HG03280 (cell line): ENCODE measurements at regions not wholly inside any gene's neighbourhood (a gene's known extent, or its start where the extent isn't known, plus 50 kb on each side); places are given as distances from the start of the nearest gene placed in this dataset.
"Not testable (repeated sequence)": the region's sequence is repeated elsewhere in the genome, so short reads cannot be mapped to it uniquely, and the experiment has no call there.

Experiments used
- ATAC-seq: cut with Tn5 transposase; IDR thresholded peaks from one replicate; pipeline ENCODE4 v1.9.1; 2021; ENCODE audit warnings: mild to moderate bottlenecking, moderate library complexity; ENCODE audit not compliant: unreplicated experiment

DNA sequence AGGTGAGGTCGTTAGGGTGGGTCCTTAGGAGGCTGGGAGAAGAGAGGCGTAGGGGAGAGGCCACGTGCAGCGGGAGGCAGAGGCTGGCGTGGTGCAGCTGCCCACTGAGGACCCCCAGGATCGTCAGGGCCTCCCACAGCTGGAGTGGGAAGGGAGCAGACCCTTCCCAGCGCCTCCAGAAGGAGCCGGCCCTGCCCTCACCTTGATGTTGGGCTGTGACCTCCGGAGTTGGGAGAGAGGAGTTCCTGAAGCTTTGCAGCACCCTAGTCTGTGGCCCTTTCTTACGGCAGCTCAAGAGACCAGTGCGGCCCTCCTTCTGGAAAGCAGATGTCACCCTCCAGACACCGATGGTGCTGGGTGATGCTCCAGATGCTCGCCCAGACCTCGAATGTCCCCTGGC is 156.5 kb upstream of the ZNF469 start:
- ATAC-seq = not testable (repeated sequence)

DNA sequence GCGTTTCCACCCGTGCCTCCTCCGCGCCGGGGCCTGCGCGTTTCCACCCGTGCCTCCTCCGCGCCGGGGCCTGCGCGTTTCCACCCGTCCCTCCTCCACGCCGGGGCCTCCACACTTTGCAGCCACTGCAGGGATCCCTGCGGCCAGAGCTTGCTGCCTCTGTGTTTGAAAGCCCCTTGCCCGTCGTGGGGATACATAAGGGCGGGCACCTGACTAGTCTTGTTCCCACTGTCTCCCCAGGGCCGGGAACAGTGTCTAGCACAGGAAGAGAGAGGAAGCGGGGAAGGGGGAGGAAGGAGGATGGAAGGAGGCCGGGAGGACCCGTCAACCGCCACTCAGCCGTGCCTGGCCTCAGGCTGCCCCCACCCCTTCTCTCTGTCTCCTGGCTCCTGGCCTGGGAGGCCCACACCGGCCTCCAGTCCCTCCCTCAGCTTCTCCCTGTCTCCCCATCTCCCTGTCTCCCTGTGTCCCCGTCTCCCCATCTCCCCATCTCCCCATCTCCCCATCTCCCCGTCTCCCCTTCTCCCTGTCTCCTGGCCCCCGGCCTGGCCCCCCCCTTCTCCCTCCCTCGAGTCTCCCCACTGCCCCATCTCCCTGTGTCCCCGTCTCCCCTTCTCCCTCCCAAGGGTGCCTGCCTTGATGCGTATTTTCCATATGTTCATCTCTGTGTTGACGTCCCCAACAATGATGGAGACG is 155.6 kb upstream of the ZNF469 start:
- not testable (repeated sequence) for ATAC-seq

DNA sequence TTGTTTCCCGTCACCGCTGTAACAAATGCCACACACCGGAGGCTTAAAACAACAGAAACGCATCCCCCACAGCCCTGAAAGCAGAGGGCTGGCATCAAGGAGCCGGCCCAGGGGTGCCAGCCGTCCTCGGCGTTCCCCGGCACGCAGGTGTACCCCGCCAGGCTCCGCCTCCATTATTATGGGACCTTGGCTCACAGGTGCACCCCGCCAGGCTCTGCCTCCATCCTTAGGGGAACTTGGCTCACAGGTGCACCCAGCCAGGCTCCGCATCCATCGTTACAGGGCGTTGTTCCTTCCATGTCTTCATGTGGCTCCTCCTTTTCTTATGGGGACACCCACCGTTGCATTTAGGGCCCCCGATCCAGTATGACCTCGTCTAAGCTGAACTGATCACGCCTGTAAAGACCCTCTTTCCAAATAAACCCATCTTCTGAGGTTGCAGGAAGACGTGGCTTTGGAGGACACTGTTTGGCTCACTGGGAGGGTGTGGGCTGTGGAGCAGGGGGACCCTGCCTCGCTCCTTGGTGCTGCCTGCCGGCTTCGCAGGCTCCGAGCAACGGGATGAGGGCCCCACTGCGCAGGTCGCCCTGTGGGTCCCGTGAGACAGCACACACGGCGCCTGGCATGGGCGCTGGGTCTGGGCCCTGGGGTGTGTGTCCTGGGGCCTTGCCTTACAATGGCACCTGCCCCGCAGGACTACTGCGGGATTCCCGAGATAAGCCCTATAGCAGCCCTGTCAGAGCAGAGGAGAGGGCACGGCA is 154.9 kb upstream of the ZNF469 start:
- not testable (repeated sequence) for ATAC-seq

DNA sequence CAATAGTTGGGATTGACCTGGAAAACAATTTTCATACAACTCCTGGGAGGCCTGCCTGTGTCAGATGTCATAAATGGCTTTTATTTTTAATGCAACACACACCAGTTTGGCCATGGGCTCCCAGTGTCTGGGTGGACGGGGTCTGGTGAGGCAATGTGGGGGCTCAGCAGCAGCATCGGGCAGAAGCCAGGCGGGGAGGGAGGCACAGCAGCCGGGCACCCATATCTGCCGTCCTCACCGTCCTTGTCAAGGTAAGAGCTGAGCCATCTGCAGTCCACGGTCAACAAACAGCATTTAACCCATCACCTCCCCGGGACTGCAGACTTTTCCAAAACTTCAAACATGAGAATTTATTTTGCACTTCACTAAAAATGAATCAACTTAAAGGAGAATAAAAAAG is 154.0 kb upstream of the ZNF469 start:
- ATAC-seq = not testable (repeated sequence)

DNA sequence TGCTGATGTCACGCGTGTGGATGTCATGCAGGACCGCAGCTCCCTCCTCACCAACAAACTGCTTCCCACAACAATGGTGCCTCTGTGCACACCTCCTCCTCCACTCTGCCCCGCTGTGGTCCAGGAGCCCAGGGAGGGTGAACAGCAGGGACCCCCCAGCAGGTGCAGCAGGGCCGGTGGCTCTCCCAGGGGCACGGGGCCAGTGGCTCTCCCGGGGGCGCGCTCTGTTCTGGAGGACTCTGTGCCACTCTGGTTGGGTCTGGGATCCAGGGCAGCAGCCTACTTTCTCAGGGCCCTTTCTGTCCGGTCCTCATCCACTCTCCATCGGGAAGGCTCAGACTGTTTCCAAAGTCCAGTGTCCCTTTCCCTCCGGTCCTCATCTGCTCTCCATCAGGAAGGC is 153.0 kb upstream of the ZNF469 start:
- not testable (repeated sequence) for ATAC-seq

DNA sequence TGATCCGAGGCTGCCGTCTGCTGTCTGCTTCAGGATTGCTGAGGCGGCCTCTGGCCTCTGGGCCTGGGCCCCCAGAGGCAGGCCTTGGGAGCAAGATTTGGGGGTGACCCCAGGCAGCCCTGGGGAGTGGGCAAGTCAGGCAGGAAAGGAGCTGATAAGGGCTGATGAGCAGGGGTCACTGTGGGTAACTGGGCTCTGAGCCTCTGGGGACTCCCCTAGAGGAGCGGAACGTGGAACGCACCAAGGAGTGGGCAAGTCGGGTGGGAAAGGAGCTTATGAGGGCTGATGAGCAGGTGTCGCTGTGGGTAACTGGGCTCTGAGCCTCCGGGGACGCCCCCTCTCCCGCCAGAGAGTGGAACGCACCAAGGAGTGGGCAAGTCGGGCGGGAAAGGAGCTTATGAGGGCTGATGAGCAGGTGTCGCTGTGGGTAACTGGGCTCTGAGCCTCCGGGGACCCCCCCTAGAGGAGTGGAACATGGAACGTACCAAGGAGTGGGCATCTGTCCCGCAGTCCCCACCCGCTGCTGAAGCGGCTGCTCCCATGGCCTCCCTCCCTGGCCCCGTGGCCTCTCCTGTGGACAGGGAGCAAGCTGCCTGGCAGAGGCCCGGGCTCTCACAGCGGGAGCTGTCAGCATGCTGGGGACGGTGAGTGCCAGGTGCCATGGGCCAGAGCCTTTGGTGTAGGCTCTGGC is 152.3 kb upstream of the ZNF469 start:
- not testable (repeated sequence) for ATAC-seq

DNA sequence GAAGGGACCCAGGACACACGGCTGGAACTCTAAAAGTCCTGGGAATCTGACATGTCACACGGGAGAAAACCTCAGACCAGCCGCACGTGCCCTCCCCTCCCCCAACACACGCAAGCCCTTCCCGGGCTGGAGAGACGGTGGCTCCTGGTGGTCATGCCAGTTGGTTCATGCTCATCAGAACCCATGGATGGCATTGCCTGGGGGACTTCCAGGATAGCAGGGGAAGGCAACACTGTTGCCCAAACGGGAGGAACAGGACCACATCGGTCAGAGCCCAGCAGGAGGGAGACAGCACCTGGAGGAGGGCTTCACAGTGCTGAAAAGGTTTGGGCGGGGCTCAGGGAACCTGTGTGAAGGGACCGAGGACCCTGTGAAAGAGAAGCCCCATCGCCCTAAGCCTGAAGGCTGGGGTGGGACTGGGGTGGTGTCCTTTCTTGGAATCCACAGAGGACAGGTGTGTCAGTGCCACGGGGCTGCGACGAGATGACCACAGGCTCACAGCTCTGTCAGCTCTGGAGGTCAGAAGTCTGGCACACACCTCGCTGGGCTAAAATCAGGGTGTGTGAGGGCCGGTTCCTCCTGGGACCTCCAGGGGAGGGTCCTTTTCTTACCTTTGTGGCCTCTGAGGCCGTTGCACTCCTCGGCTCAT is 151.7 kb upstream of the ZNF469 start:
- not testable (repeated sequence) for ATAC-seq

DNA sequence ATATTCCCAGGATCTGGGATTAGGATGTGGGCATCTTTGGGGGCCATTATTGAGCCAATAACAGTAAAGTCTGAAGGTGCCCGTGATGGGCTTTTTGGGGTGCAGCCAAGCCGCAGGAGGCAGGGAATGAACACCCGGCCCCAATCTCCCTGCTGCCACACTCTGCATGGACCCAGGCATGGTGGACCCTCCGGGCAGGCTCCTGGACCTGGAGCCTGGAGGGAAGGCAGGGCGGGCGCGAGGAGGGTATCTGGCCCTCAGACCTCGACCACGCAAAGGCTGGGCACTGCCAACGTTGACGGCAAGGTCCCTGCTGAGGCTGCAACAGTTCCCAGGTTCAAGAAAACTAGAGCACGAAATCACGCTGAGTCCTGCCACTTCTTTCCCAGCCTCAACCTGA is 150.9 kb upstream of the ZNF469 start:
- not testable (repeated sequence) for ATAC-seq

DNA sequence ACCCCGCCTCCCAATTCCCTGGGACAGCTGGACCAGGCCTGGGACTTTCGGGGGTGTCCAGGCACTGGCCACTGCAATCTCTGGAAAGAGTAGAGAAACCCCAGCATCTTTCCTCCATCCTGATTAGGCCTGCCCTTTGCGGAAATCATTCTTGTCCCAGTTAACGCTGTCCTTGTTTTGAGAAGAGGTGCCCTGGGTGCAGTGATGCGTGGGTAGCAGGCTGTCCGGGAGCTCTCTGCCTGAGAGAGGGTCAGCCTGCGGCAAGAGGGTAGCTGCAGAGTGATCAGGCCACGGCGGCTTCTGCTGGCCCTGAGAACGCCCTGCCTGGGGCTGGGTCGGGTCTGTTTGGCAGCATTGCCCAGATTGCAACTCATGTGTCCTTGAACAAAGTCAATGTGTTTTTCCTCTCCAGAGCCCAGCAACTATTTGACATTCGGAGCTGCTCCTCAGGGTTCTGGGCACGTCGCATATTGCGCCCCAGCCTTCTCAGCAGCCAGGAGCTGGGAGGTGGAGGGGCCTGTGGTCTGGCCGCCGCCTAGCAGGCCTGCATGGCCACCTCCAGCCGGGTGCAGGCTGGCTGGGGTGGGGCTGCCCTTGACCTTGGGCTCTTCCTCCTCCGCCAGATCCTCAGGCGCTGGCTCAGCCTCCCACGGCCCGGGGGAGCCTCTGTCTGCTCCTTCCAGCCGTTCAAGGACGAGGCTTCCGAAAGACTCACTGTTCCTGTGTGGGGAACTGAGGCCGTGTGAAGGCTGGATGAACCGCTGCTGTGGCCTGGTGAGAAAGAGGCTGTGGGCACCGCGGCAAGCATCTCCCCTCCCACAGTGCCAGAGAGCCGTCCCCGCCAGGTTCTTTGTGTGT is 150.1 kb upstream of the ZNF469 start:
- not testable (repeated sequence) for ATAC-seq

DNA sequence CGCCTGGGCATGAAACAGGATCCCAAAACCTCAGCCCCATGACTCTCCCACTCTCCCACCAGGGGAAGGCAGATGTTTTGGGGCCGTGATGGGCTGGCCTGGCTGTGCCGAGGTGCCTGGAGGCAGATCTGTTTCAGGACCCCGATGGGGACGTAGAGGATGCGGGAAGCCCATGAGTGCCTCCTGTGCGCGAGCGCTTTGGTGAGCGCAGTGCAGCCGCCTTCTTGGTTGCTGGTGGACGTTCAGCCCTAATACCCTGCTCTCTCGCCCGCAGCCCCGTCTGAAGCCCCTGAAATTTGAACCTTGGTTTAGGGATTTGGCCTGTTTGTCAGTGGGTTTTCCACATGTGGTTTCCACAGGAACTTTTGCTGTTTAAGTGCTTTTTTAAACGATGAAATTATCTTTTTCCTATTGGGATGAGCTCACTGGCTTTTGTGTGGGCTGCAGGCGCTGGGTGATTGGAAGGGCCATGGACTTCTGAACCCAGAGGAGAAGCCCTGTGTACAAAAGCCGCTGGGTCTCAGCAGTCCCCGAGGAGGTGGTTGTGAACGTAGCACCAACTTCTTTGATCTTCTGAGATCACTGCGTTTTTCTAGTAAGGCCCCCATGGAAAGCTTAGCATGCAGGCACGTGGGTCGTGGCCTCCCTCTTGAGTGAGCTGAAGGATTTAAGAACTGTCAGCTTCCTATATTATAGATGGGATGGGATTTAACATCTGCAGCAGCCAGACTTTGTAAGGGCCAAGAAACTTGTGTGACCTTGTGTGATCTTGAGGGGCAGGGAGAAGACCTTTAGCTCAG is 148.9 kb upstream of the ZNF469 start:
- ATAC-seq = not testable (repeated sequence)

DNA sequence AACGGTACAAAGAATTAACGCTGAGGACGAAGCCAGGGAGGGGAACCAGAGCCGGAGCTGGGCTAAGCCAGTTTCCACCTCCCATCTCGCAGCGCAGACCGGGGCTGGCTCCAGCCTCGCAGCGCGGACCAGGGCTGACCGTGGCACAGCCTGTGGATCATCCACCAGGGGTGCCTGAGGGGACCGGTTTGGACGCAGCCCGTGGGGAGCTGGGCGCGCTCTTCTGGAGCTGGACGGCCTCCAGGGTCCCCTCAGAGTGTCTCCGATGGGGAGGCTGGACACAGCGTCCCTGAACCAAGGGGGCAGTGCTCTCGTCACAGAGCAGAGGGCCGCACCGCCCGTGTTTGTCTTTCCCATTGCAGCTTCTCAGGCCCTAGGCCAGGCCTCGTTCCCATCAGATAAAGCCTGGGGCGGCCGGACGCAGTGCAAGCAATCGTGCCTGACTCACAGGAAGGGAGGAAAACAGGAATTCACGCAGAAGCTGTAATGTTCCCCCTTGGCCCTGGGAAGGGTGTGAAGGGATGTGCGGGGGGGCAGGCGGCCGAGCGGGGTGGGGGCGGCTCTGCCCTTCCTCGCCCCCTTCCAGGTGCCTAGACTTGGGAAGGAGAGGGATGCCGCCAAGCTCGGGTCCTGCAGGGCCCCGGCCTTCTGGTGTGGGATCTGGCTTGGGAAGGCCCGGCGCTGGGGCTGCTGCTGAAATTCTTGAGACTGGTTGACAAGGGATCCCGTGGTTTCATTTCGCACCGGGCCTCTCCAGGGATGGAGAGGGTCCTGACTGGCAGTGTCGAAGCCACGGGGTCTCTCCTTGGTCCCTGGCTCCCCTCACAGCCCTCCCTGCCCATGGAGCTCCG is 148.1 kb upstream of the ZNF469 start:
- not testable (repeated sequence) for ATAC-seq

DNA sequence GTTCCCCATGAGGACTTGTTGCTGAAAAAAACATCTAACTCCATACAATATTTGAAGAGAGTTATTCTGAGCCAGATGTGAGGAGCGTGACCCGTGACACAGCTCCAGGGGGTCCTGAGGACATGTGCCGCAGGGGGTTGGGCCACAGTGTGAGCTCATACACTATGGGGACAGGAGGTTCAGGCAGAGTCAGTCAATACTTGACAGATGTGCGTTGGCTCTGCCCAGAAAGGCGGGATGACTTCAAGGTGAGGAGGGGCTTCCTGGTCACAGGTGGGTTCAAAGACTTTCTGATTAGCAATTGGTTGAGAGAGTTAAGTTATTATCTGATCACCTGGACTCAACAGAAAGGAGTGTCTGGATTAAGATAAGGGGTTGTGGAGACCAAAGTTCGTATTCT is 147.1 kb upstream of the ZNF469 start:
- ATAC-seq = not testable (repeated sequence)

DNA sequence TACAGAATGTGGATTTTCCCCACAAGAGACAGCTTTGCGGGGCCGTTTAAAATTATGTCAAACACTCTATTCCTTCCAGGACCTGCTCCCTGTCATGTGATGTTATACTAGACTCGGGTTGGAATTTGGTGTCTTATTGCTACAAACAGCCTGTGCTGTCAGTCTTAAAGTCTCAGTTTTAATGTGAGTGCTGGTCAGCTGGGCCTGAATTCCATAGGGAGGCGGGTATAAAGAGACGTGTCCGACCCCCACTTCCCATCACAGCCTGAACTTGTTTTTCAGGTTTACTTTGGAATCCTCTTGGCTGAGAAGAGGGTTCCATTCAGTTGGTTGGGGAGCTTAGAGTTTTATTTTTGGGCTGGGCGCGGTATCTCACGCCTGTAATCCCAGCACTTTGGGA is 146.5 kb upstream of the ZNF469 start:
- not testable (repeated sequence) for ATAC-seq

DNA sequence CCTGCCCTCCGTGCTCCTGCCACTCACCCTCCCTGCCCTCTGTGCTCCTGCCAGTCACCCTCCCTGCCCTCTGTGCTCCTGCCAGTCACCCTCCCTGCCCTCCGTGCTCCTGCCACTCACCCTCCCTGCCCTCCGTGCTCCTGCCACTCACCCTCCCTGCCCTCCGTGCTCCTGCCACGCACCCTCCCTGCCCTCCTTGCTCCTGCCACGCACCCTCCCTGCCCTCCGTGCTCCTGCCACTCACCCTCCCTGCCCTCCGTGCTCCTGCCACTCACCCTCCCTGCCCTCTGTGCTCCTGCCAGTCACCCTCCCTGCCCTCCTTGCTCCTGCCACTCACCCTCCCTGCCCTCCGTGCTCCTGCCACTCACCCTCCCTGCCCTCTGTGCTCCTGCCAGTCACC is 145.4 kb upstream of the ZNF469 start:
- not testable (repeated sequence) for ATAC-seq

DNA sequence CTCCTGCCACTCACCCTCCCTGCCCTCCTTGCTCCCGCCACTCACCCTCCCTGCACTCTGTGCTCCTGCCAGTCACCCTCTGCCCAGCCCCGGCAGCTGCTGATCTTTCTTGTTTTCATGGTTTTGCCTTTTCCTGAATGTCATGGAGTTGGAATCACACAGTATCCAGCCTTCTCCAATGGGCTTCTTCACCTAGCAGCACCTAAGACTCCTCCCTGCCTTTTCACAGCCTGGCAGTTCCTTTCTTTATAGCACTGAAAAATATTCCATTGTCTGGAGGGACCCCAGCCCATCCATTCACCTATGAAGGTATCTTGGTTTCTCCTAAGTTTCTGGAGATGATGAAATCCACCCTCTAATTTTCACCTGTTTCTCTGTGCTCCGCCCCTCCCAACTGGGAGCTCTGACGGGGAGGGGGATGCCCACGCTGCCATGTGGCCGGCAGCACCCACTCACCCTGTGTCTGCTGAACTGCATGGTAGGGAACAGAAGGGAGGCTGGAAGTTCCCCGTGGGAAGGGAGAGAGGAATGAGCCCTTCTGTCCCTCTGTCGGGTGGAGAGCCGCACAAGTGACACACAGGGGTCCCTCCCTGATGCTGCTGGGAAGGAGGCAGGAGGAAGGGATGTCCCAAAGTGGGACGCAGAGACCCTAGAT is 144.9 kb upstream of the ZNF469 start:
- not testable (repeated sequence) for ATAC-seq

DNA sequence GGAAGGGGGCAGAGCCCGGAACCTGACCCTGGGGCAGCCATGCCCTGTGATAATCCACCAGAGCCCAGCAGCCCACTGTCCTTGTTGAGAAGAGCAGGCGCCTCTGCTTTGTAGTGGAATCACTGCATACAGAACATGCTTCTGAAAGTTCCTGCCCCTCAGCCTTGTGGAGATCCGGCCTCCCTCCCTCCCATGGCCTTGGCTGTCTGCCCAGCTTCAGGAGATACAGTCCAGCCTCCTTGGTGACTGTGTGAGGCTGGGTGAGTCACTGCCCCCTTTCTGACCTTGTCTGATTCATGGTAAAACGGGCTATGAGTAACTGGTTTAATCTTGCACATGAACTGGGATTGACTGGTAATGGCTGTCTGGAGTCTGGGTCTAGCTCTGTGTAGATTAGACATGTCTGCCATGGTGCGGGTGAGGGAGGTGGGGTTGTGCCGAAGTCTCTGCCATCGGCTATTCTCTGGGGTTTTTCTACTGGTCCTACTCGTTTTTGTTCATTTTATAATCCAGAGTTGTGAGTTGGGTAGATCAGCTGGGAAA is 144.0 kb upstream of the ZNF469 start:
- not testable (repeated sequence) for ATAC-seq

DNA sequence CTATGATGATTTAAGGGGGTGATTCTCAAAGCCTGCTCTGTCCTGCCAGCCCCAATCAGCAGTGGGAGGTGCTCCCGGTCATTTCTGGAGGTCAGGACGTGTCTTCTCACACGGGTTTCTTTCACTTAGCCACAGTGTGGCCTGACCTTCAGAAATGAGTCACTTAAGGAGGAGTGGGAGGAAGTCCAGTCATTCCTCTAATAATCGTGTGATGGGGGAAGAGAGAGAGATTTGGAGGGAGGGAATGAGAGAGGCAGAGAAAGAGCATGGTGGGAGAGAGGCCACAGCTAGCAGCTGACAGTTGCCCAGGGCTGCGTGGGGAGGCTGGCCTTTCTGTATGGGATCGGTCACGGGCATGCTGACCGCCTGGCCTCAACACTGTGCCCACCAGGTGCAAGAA is 142.6 kb upstream of the ZNF469 start:
- not testable (repeated sequence) for ATAC-seq

DNA sequence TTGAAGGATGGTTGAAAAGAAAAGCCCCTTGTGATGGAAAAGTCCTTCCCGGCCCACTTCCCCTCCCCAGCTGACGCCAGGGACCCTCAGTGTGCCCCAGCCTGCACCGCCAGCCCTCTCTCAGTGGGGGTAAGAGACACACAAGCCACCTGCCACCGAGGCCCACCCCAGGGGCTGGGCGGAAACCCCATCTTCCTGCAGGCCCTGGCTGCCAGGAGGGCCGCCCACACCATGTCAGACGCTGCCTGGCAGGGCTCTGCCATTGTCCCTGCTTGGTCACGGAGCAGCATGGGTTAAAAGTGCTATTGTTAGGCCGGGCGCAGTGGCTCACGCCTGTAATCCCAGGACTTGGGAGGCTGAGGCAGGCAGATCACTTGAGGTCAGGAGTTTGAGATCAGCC is 142.0 kb upstream of the ZNF469 start:
- ATAC-seq = not testable (repeated sequence)
